ENCODE measurements at regions not wholly inside any gene's neighbourhood (a gene's known extent, or its start where the extent isn't known, plus 50 kb on each side); places are given as distances from the start of the nearest gene placed in this dataset.

- no peaks in the 10 kb centered on the region for H3K9me3 ChIP-seq (replicated peaks)
- H3K4me1 ChIP-seq = no peaks in the 10 kb centered on the region
- no peak for DNase-seq
- H3K27ac ChIP-seq = no peak overlapping the region
- H3K4me3 ChIP-seq = no peak overlapping the region
- no peaks in the 10 kb centered on the region for H3K36me3 ChIP-seq
- no peaks in the 10 kb centered on the region for H3K27me3 ChIP-seq
Measured at GRCh38 chr4:138412847-138413246, 170.7 kb upstream of the SLC7A11 start.

- H3K9me3 ChIP-seq (replicated peaks) = no peaks in the 10 kb centered on the region
- no peaks in the 10 kb centered on the region for H3K27me3 ChIP-seq
- no peak for DNase-seq
- no peak overlapping the region for H3K4me3 ChIP-seq
- H3K36me3 ChIP-seq = no peaks in the 10 kb centered on the region
- no peaks in the 10 kb centered on the region for H3K4me1 ChIP-seq
- no peak overlapping the region for H3K27ac ChIP-seq
Measured at GRCh38 chr4:138410266-138410665, 168.1 kb upstream of the SLC7A11 start.

- no peaks in the 10 kb centered on the region for H3K27me3 ChIP-seq
- no peaks in the 10 kb centered on the region for H3K9me3 ChIP-seq (replicated peaks)
- DNase-seq = no peak
- no peak overlapping the region for H3K27ac ChIP-seq
- H3K4me1 ChIP-seq = no peaks in the 10 kb centered on the region
- H3K36me3 ChIP-seq = no peaks in the 10 kb centered on the region
- no peak overlapping the region for H3K4me3 ChIP-seq
Measured at GRCh38 chr4:138409670-138410069, 167.5 kb upstream of the SLC7A11 start.

GRCh38 chr4:138408758-138409157 is 166.6 kb upstream of the SLC7A11 start:
- Histone ChIP-seq H3K36me3 (no peaks in the 10 kb centered on the region), H3K4me3 (no peak overlapping the region), H3K9me3 (replicated peaks) (0 out of 2 replicates have a peak, but pooled peaks cover 2% of the 10 kb centered on the region), H3K27me3 (no peaks in the 10 kb centered on the region), H3K27ac (no peak overlapping the region), H3K4me1 (peaks cover 4% of the 10 kb centered on the region; the same call in 1 of the 2 replicates)
- DNase-seq = no peak

GRCh38 chr4:138407329-138407728 is 165.2 kb upstream of the SLC7A11 start:
- 0 out of 2 replicates have a peak, but pooled peaks cover 2% of the 10 kb centered on the region for H3K9me3 ChIP-seq (replicated peaks)
- H3K4me3 ChIP-seq = no peak overlapping the region
- no peaks in the 10 kb centered on the region for H3K27me3 ChIP-seq
- H3K27ac ChIP-seq = no peak overlapping the region
- DNase-seq = no peak
- H3K36me3 ChIP-seq = no peaks in the 10 kb centered on the region
- peaks cover 7% of the 10 kb centered on the region; the same call in 1 of the 2 replicates for H3K4me1 ChIP-seq

GRCh38 chr4:138406876-138407275 is 164.7 kb upstream of the SLC7A11 start:
- peaks cover 7% of the 10 kb centered on the region; the same call in 1 of the 2 replicates for H3K4me1 ChIP-seq
- no peak overlapping the region for H3K4me3 ChIP-seq
- no peaks in the 10 kb centered on the region for H3K27me3 ChIP-seq
- no peak for DNase-seq
- no peak overlapping the region for H3K27ac ChIP-seq
- no peaks in the 10 kb centered on the region for H3K36me3 ChIP-seq
- 0 out of 2 replicates have a peak, but pooled peaks cover 2% of the 10 kb centered on the region for H3K9me3 ChIP-seq (replicated peaks)

- Histone ChIP-seq H3K36me3 (no peaks in the 10 kb centered on the region), H3K9me3 (replicated peaks) (0 out of 2 replicates have a peak, but pooled peaks cover 2% of the 10 kb centered on the region), H3K4me1 (peaks cover 13% of the 10 kb centered on the region; the same call in 1 of the 2 replicates), H3K4me3 (no peak overlapping the region), H3K27me3 (no peaks in the 10 kb centered on the region), H3K27ac (no peak overlapping the region)
- no peak for DNase-seq
Measured at GRCh38 chr4:138405934-138406567, 163.9 kb upstream of the SLC7A11 start.

- Histone ChIP-seq H3K27me3 (no peaks in the 10 kb centered on the region), H3K27ac (no peak overlapping the region), H3K9me3 (replicated peaks) (0 out of 2 replicates have a peak, but pooled peaks cover 2% of the 10 kb centered on the region), H3K4me3 (no peak overlapping the region), H3K4me1 (peaks cover 13% of the 10 kb centered on the region; the same call in 1 of the 2 replicates), H3K36me3 (no peaks in the 10 kb centered on the region)
- no peak for DNase-seq
Measured at GRCh38 chr4:138405466-138405891, 163.3 kb upstream of the SLC7A11 start.

GRCh38 chr4:138404801-138405200 is 162.7 kb upstream of the SLC7A11 start:
- no peak overlapping the region for H3K27ac ChIP-seq
- peaks cover 13% of the 10 kb centered on the region; the same call in 1 of the 2 replicates for H3K4me1 ChIP-seq
- H3K27me3 ChIP-seq = no peaks in the 10 kb centered on the region
- no peaks in the 10 kb centered on the region for H3K36me3 ChIP-seq
- DNase-seq = no peak
- H3K4me3 ChIP-seq = no peak overlapping the region
- H3K9me3 ChIP-seq (replicated peaks) = 0 out of 2 replicates have a peak, but pooled peaks cover 2% of the 10 kb centered on the region

GRCh38 chr4:138404251-138404650 is 162.1 kb upstream of the SLC7A11 start:
- H3K4me3 ChIP-seq = no peak overlapping the region
- H3K36me3 ChIP-seq = no peaks in the 10 kb centered on the region
- peaks cover 13% of the 10 kb centered on the region; the same call in 1 of the 2 replicates for H3K4me1 ChIP-seq
- H3K9me3 ChIP-seq (replicated peaks) = 0 out of 2 replicates have a peak, but pooled peaks cover 2% of the 10 kb centered on the region
- no peak for DNase-seq
- no peak overlapping the region for H3K27ac ChIP-seq
- H3K27me3 ChIP-seq = no peaks in the 10 kb centered on the region

GRCh38 chr4:138401334-138401733 is 159.2 kb upstream of the SLC7A11 start:
- 0 out of 2 replicates have a peak, but pooled peaks cover 2% of the 10 kb centered on the region for H3K9me3 ChIP-seq (replicated peaks)
- DNase-seq = peak; percentile 54 to 67
- no peak overlapping the region for H3K27ac ChIP-seq
- no peaks in the 10 kb centered on the region for H3K36me3 ChIP-seq
- H3K4me1 ChIP-seq = peaks cover 13% of the 10 kb centered on the region; the same call in 1 of the 2 replicates
- H3K4me3 ChIP-seq = no peak overlapping the region
- no peaks in the 10 kb centered on the region for H3K27me3 ChIP-seq

GRCh38 chr4:138400543-138400942 is 158.4 kb upstream of the SLC7A11 start:
- peaks cover 13% of the 10 kb centered on the region; the same call in 1 of the 2 replicates for H3K4me1 ChIP-seq
- H3K27me3 ChIP-seq = no peaks in the 10 kb centered on the region
- no peak for DNase-seq
- H3K27ac ChIP-seq = no peak overlapping the region
- H3K9me3 ChIP-seq (replicated peaks) = 0 out of 2 replicates have a peak, but pooled peaks cover 2% of the 10 kb centered on the region
- H3K4me3 ChIP-seq = no peak overlapping the region
- no peaks in the 10 kb centered on the region for H3K36me3 ChIP-seq

- H3K4me3 ChIP-seq = no peak overlapping the region
- H3K27ac ChIP-seq = no peak overlapping the region
- 0 out of 2 replicates have a peak, but pooled peaks cover 2% of the 10 kb centered on the region for H3K9me3 ChIP-seq (replicated peaks)
- peaks cover 13% of the 10 kb centered on the region; the same call in 1 of the 2 replicates for H3K4me1 ChIP-seq
- no peaks in the 10 kb centered on the region for H3K27me3 ChIP-seq
- H3K36me3 ChIP-seq = no peaks in the 10 kb centered on the region
- DNase-seq = no peak
Measured at GRCh38 chr4:138400066-138400465, 157.9 kb upstream of the SLC7A11 start.

GRCh38 chr4:138399081-138399480 is 156.9 kb upstream of the SLC7A11 start:
- no peak for DNase-seq
- H3K4me3 ChIP-seq = no peak overlapping the region
- H3K36me3 ChIP-seq = no peaks in the 10 kb centered on the region
- H3K27ac ChIP-seq = no peak overlapping the region
- H3K27me3 ChIP-seq = no peaks in the 10 kb centered on the region
- no peaks in the 10 kb centered on the region for H3K9me3 ChIP-seq (replicated peaks)
- peaks cover 12% of the 10 kb centered on the region; the same call in 1 of the 2 replicates for H3K4me1 ChIP-seq

GRCh38 chr4:138398322-138398721 is 156.2 kb upstream of the SLC7A11 start:
- Histone ChIP-seq H3K9me3 (replicated peaks) (no peaks in the 10 kb centered on the region), H3K36me3 (no peaks in the 10 kb centered on the region), H3K27ac (no peak overlapping the region), H3K4me1 (0 out of 2 replicates have a peak, but pooled peaks cover 6% of the 10 kb centered on the region), H3K27me3 (no peaks in the 10 kb centered on the region), H3K4me3 (no peak overlapping the region)
- no peak for DNase-seq

Measured in SJCRH30 (cell line).